ENCODE measurements at regions not wholly inside any gene's neighbourhood (a gene's known extent, or its start where the extent isn't known, plus 50 kb on each side); places are given as distances from the start of the nearest gene placed in this dataset.

DNA sequence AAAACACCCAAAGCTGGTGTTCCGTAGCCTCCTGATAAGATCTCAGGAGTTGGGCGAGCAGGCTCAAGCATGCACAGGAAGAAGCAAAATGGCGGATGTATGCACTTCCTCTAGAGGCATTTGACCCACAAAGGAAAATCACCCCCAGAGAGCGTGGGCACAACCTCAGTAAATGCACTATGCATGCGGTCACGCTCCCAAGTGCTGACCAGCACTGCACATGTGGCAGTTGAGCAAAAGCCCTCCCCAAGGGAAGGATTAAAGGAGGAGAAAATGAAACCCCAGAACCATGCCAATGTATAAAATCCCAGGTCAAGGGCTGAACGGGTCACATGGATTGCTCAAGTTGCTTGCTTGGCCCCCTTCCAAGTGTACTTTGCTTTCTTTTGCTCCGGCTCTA, 289.4 kb upstream of the IGF1R start:
- Mint-ChIP-seq H3K27me3 (peaks cover 3% of the 10 kb centered on the region), H3K27ac (no peak overlapping the region), H3K4me1 (ENCODE audit: low read depth) (no peaks in the 10 kb centered on the region), H3K4me3 (no peak overlapping the region), H3K36me3 (ENCODE audit: low read depth) (no peaks in the 10 kb centered on the region), H3K9me3 (peaks cover 7% of the 10 kb centered on the region)

- Mint-ChIP-seq H3K4me1 (ENCODE audit: low read depth) (no peaks in the 10 kb centered on the region), H3K27me3 (peaks cover 5% of the 10 kb centered on the region), H3K27ac (no peak overlapping the region), H3K9me3 (no peaks in the 10 kb centered on the region), H3K4me3 (no peak overlapping the region), H3K36me3 (ENCODE audit: low read depth) (no peaks in the 10 kb centered on the region)
Measured at GRCh38 chr15:98363416-98363815, 284.9 kb upstream of the IGF1R start.

DNA sequence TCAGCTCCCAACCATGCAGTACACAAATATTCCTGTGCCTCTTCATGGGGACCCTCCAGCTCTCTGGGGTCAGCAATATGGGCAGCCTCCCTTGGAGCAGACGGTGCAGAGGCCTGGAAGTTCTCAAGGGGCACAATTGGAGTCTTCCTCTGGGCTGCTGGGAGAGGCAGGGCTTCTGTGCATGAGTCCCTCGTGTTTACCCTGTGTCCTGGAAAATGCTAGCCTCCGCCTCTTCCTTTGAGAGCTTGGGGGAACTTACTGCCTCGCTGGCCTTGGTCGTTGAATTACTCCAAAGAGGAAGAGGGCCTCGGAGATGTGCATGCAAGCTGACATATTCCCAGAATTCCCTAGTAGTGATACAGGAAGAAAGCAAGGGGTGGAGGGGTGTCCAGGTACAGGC, 284.4 kb upstream of the IGF1R start:
- H3K4me1 Mint-ChIP-seq (ENCODE audit: low read depth) = no peaks in the 10 kb centered on the region
- H3K36me3 Mint-ChIP-seq (ENCODE audit: low read depth) = no peaks in the 10 kb centered on the region
- no peak overlapping the region for H3K4me3 Mint-ChIP-seq
- no peaks in the 10 kb centered on the region for H3K9me3 Mint-ChIP-seq
- no peak overlapping the region for H3K27ac Mint-ChIP-seq
- peaks cover 5% of the 10 kb centered on the region for H3K27me3 Mint-ChIP-seq

- Mint-ChIP-seq H3K4me3 (no peak overlapping the region), H3K36me3 (ENCODE audit: low read depth) (no peaks in the 10 kb centered on the region), H3K27me3 (peaks cover 7% of the 10 kb centered on the region), H3K27ac (no peak overlapping the region), H3K9me3 (no peaks in the 10 kb centered on the region), H3K4me1 (ENCODE audit: low read depth) (no peaks in the 10 kb centered on the region)
Measured at GRCh38 chr15:98369081-98369716, 279.1 kb upstream of the IGF1R start.

DNA sequence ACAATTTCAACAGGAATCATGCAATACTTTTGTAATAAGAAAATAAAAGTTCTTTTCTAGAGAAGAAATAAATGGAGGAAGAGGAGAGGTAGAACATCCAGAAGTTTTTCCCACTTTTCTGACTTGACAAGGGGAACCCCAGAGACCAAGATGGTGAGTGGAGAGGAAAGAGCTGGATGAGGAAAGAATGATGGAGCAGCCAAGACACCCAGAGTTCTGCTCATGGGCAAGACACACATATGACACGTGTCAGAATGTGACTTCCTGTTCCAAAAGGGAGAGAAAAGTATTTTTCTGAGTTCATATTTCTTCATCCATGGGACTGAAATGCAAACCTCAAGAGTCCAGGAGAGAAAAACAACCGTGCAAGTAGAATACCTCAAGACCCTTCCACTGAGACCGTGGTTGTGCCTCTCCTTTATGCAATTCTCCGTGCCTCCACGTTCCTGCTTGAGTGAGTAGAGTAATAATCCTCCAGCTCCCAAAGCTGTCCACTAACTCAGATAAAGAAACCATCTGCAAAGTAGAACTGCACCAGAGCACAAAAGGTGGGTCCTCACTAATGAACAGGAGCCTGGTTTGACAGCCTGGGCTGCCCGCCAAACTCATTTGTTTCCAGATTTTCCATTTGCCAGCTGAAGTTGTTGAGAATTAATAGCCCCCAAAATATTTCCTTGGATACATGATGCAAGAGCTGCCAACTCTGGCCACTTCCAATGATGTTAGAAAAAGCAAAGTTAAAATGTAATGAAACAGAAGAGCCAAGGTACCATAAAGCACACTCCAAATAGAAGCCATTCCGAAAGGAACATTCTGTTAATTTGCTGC, 272.6 kb upstream of the IGF1R start:
- H3K27me3 Mint-ChIP-seq = peaks cover 8% of the 10 kb centered on the region
- no peak overlapping the region for H3K27ac Mint-ChIP-seq
- H3K36me3 Mint-ChIP-seq (ENCODE audit: low read depth) = no peaks in the 10 kb centered on the region
- H3K4me3 Mint-ChIP-seq = no peak overlapping the region
- no peaks in the 10 kb centered on the region for H3K4me1 Mint-ChIP-seq (ENCODE audit: low read depth)
- peaks cover 12% of the 10 kb centered on the region for H3K9me3 Mint-ChIP-seq

GRCh38 chr15:98380721-98381120, 267.6 kb upstream of the IGF1R start:
- H3K27me3 Mint-ChIP-seq = peaks cover 6% of the 10 kb centered on the region
- H3K4me3 Mint-ChIP-seq = no peak overlapping the region
- no peak overlapping the region for H3K27ac Mint-ChIP-seq
- peaks cover 12% of the 10 kb centered on the region for H3K9me3 Mint-ChIP-seq
- no peaks in the 10 kb centered on the region for H3K4me1 Mint-ChIP-seq (ENCODE audit: low read depth)
- no peaks in the 10 kb centered on the region for H3K36me3 Mint-ChIP-seq (ENCODE audit: low read depth)

DNA sequence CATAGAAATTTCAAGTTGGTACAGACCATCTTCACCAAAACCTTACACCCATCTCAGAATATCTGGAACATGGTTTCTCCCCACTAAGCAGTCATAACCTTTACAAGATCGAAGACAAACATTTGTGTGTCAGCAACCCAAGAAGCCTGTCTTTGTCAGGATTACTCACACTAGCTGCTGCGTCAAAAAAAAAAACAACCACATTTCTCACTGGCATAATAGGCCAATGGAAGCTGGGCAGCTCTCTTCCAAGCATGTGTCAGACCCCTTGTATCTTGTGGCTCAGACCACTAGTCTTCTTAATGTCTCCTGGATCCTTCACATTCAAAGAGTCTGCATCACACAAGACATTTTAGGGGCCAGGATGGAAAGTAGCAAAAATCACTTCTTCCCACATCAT, 266.9 kb upstream of the IGF1R start:
- Mint-ChIP-seq H3K27ac (no peak overlapping the region), H3K36me3 (ENCODE audit: low read depth) (no peaks in the 10 kb centered on the region), H3K9me3 (peaks cover 12% of the 10 kb centered on the region), H3K4me3 (no peak overlapping the region), H3K4me1 (ENCODE audit: low read depth) (no peaks in the 10 kb centered on the region), H3K27me3 (peaks cover 6% of the 10 kb centered on the region)

DNA sequence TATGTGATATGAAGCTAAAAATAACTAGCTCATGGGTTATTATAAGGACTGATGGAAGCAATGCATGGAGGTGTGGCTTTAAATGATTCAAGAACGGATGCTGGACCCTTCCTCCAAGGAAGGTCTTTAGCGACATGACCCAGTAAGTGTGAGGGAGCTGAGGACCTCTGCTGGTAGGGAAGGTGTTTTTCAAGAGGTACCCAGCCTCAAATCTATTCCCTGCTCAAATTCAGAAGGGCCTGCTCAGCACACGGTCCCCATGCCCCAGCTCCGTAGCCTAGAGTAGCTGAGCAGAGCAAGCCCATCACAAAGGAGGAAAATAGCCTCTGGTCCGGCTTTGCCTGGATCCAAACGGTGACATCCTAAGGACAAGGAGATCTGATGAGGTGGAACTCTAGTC, 266.2 kb upstream of the IGF1R start:
- Mint-ChIP-seq H3K27ac (no peak overlapping the region), H3K4me1 (ENCODE audit: low read depth) (no peaks in the 10 kb centered on the region), H3K27me3 (peaks cover 6% of the 10 kb centered on the region), H3K4me3 (no peak overlapping the region), H3K9me3 (peaks cover 12% of the 10 kb centered on the region), H3K36me3 (ENCODE audit: low read depth) (no peaks in the 10 kb centered on the region)

DNA sequence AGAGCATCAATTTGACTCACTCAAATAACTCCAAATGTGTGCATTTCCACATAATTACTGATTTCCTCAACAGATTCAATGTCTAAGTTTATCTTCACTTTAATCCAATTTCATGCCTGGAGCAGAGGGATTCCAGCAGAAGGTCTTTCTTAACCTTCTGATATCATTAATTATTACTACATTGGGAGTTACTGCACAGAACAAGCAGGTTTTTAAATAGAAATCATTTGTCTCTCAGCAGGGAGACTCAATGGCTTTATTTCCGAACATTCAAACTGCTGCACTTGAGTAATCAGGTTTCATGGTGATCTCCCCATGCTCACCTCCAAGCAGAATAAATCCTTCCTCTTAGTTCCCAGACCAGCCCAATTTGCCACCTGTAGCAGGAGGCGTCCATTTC, 264.8 kb upstream of the IGF1R start:
- Mint-ChIP-seq H3K9me3 (peaks cover 12% of the 10 kb centered on the region), H3K36me3 (ENCODE audit: low read depth) (no peaks in the 10 kb centered on the region), H3K27ac (no peak overlapping the region), H3K4me3 (no peak overlapping the region), H3K27me3 (peaks cover 6% of the 10 kb centered on the region), H3K4me1 (ENCODE audit: low read depth) (no peaks in the 10 kb centered on the region)

DNA sequence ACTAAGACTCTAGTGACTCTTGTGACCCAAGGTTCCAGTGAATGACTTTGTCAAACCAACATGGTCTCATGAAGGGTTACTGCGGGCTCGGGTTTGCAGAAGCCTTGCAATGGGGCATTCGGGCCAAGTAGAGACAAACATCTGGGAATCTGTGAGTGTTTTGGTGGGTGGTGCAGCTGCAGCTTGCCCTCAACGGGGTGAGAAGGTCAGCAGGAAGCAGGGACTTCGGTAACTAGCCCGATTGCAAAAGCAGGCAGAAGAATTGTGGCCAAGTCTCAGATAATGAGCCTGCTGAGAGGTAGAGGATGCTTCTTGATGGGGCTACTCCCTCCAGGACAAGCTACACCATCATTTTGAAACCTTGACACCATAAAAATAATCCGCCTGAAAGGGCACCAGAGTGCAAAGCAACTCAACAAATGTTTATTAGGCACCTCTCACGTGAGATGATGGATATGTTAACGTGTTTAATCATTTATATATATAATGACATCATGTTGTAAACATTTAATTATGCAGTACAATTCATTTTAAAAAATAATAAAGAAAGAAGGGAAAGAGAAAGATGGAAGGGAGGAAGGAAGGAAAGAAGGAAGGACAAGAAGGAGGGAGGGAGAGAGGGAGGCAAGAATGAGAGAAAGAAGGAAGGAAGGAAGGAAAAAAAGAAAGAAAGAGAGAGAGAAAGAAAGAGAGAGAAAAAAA, 263.9 kb upstream of the IGF1R start:
- Mint-ChIP-seq H3K27me3 (peaks cover 11% of the 10 kb centered on the region), H3K4me1 (ENCODE audit: low read depth) (no peaks in the 10 kb centered on the region), H3K9me3 (peaks cover 4% of the 10 kb centered on the region), H3K36me3 (ENCODE audit: low read depth) (no peaks in the 10 kb centered on the region), H3K4me3 (no peak overlapping the region), H3K27ac (no peak overlapping the region)

DNA sequence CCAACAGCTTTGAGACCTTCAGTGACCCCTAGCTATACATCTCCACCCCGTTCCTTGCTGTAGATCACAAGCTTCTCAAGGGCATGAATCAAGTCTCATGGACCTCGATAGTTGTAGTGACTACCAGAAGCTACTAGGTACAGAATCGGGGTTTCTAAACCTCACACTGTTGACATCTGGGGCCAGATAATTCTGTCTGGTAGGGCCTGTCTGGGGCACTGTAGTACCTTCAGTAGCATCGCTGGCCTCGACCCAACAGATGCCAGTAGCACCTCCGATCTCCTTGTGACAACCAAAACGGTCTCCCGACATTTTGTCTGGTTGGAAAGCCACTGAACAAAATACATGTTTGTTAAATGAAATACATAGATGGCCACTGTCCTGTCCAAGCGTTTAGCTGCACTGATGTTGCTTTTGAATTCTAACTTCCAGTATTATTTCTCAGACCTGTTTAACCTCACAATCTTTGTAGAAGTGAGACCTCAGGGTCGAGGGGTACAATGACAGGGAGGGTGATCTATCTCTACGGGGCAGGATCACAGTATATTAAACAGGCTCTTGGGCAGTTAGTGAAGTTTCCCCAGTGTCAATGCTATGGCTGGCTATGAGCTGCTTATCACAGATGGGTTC, 262.5 kb upstream of the IGF1R start:
- Mint-ChIP-seq H3K27ac (no peak overlapping the region), H3K4me3 (no peak overlapping the region), H3K27me3 (peaks cover 5% of the 10 kb centered on the region), H3K4me1 (ENCODE audit: low read depth) (no peaks in the 10 kb centered on the region), H3K9me3 (no peaks in the 10 kb centered on the region), H3K36me3 (ENCODE audit: low read depth) (no peaks in the 10 kb centered on the region)

DNA sequence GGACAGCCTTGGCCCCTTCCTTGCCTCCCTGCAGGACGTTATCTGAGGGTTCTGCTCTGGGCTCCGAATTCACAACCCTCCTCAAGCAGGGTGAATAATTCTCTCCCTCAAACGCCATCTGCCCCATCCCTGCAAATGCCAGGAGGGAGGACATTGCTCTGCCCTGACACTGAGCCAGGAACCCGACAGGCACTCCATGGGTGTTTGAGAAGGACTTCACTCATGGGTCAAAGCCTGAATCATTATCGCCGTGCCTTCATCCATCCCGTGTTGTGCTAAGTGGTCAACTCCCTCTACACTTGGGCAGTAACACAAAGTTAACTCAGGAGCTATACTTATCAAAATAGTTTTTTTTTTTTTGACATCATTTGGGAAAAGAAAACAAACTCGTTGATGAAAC, 261.8 kb upstream of the IGF1R start:
- Mint-ChIP-seq H3K4me3 (no peak overlapping the region), H3K27me3 (peaks cover 5% of the 10 kb centered on the region), H3K4me1 (ENCODE audit: low read depth) (no peaks in the 10 kb centered on the region), H3K27ac (no peak overlapping the region), H3K36me3 (ENCODE audit: low read depth) (no peaks in the 10 kb centered on the region), H3K9me3 (no peaks in the 10 kb centered on the region)

DNA sequence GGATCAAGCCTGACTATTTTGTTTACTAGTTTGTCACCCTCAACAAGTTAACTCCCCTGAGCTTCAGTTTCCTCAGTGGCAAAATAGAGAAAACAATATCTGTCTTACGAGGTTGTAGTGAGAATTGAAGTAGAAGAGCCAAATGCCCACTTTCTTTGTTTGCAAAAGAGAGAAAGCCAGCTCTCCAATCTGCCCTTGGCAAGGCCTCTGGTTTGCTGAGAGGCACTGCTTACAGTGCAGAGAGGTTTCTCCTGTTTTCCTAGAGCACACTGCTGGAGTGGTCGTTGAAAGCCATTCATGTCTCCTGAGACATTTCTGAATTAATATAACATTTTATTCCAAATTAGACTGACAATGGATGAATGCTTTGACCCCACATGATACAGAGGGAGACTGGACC, 260.5 kb upstream of the IGF1R start:
- Mint-ChIP-seq H3K27ac (no peak overlapping the region), H3K36me3 (ENCODE audit: low read depth) (no peaks in the 10 kb centered on the region), H3K9me3 (no peaks in the 10 kb centered on the region), H3K4me3 (no peak overlapping the region), H3K4me1 (ENCODE audit: low read depth) (no peaks in the 10 kb centered on the region), H3K27me3 (peaks cover 10% of the 10 kb centered on the region)

DNA sequence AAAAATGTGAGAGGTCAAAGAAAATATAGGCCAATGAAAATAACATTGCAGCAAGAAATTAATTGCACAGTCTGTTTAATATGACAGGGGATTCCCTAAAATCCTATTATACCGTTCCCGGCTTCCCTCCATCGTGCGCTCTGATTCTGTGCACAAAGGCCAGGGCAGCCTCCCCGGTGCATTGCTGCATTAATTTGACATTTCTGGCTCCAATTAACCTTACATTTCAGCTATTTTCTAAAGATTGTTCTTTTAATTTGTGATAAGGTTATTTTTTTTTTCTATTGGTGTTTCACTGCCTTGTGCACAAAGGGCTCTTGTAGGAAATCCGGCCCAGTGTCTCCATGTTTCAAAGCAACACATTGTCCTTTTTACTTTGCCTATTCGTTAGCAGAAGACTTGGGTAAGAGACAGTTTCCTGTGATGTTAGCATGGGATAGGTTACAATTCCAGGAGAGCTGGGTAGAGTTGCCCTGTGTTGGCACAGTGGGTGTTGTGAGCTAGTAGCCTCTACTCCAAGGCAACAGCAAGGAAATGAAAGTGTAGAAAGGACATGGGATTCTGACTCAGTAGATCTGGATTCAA, 257.3 kb upstream of the IGF1R start:
- Mint-ChIP-seq H3K4me1 (ENCODE audit: low read depth) (no peaks in the 10 kb centered on the region), H3K27me3 (peaks cover 11% of the 10 kb centered on the region), H3K36me3 (ENCODE audit: low read depth) (no peaks in the 10 kb centered on the region), H3K4me3 (no peak overlapping the region), H3K27ac (no peak overlapping the region), H3K9me3 (no peaks in the 10 kb centered on the region)

GRCh38 chr15:98391568-98391967, 256.8 kb upstream of the IGF1R start:
- Mint-ChIP-seq H3K4me3 (no peak overlapping the region), H3K27ac (no peak overlapping the region), H3K36me3 (ENCODE audit: low read depth) (no peaks in the 10 kb centered on the region), H3K9me3 (no peaks in the 10 kb centered on the region), H3K27me3 (peaks cover 11% of the 10 kb centered on the region), H3K4me1 (ENCODE audit: low read depth) (no peaks in the 10 kb centered on the region)
